GM12891 (cell line): ENCODE measurements at regions not wholly inside any gene's neighbourhood (a gene's known extent, or its start where the extent isn't known, plus 50 kb on each side); places are given as distances from the start of the nearest gene placed in this dataset.

Source experiments
- POLR2A ChIP-seq: IDR thresholded peaks from 2 replicates; pipeline ENCODE4 v1.6.1; 2011; ENCODE audit warnings: low read depth, low read length, control low read depth
- POLR2AphosphoS5 ChIP-seq: IDR thresholded peaks from 2 replicates; pipeline ENCODE4 v1.6.1; 2011; ENCODE audit warnings: low read depth, low read length, control low read depth
- SPI1 ChIP-seq: IDR thresholded peaks from 2 replicates; pipeline ENCODE4 v1.6.1; 2011; ENCODE audit warnings: low read depth, low read length, control low read depth
- TAF1 ChIP-seq: IDR thresholded peaks from 2 replicates; pipeline ENCODE4 v1.6.1; 2011; ENCODE audit warnings: low read depth, low read length, control low read depth

DNA sequence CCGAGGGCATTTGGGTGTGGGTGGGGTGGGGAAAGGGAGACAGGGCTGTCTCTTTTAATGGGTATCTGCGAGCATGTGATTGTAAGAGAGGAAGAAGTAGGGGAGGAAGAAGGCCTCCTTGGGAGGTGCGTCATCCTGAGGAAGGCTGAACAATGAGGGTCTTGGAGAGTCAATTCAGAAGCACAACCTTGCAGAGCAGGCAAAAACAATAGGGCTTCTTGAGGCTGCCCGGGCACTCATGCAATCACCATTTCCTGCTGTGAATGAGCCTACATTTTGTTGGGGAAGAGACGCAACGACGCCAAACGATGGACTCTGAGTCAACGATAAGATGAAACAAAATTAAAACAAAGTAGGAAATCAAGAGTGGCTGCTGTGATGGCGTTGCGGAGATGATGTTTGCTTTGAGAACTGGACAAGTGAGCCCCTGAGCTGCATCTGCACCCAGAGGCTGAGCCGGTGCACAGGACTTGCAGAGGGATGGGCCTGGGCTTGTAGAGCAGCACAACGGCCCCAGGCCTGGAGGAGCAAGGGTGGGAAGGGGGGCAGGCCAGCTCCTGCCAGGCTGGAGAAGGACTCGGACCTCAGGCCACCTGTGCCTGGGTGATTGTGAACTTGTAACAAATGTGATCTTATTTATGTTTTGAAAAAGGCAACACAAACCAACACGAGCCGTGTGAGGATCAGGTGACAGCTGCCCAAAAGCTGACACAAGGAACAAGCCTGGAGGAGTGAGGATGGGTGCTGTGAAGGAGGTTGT is 92.3 kb upstream of the B3GAT1 start:
- TF ChIP-seq POLR2A (no peak), TAF1 (no peak), SPI1 (no peak), POLR2AphosphoS5 (no peak)
